IMR-90 (cell line): ENCODE measurements at regions not wholly inside any gene's neighbourhood (a gene's known extent, or its start where the extent isn't known, plus 50 kb on each side); places are given as distances from the start of the nearest gene placed in this dataset.
A peak's percentile ranks its signal among the peaks of the same experiment; 100 is the strongest.

Experiments
- ATAC-seq: fragments of 200-7000 bp; cut with Tn5 transposase; 2 replicates; pipeline ENCODE4 v1.9.1; 2020; ENCODE audit warnings: low read depth, mild to moderate bottlenecking, moderate library complexity
- BruUV-seq: library from RNA; stranded (reverse); fragments of 400-500 nt; replicated peaks from 2 replicates; lab custom pipeline; 2021; lab: Mats Ljungman, UMichigan
- CTCF ChIA-PET: fragments of 300-600 bp; formaldehyde crosslinking; extraction: SDS; loops from one replicate; lab custom pipeline; 2021; ENCODE audit warnings: antibody characterized with exemption; lab: Yijun Ruan, JAX
- POLR2A ChIA-PET: fragments of 300-600 bp; sonication (Branson Sonifier 250); formaldehyde crosslinking; loops from one replicate; lab custom pipeline; 2022; ENCODE audit warnings: antibody characterized with exemption; ENCODE audit not compliant: unreplicated experiment; lab: Charles Lee
- DNase-seq: peaks from one replicate; pipeline ENCODE4 v3.0.0; 2013
- H2AFZ ChIP-seq: replicated peaks from 2 replicates; pipeline ENCODE3; 2013; ENCODE audit warnings: low read length, mild to moderate bottlenecking; ENCODE audit not compliant: poor library complexity
- H2AK5ac ChIP-seq: 2 replicates; pipeline ENCODE4 v1.6.1; 2013; ENCODE audit warnings: low read depth, low read length, inconsistent platforms
- H2AK9ac ChIP-seq: replicated peaks from 2 replicates; pipeline ENCODE3; 2013; ENCODE audit warnings: mild to moderate bottlenecking, low read depth, low read length, moderate library complexity; ENCODE audit not compliant: poor library complexity
- H2BK120ac ChIP-seq: 2 replicates; pipeline ENCODE4 v1.6.1; 2013; ENCODE audit warnings: low read depth, low read length, inconsistent platforms
- H2BK15ac ChIP-seq: 3 replicates; pipeline ENCODE4 v1.6.1; 2013; ENCODE audit warnings: low read depth, low read length, inconsistent platforms
- H2BK20ac ChIP-seq: 2 replicates; pipeline ENCODE4 v1.6.1; 2013; ENCODE audit warnings: low read depth, mild to moderate bottlenecking, inconsistent platforms, low read length, moderate library complexity
- H2BK5ac ChIP-seq: 2 replicates; pipeline ENCODE4 v1.6.1; 2013; ENCODE audit warnings: mild to moderate bottlenecking, low read depth, low read length, inconsistent platforms; ENCODE audit not compliant: poor library complexity, severe bottlenecking
- H3K14ac ChIP-seq: replicated peaks from 2 replicates; pipeline ENCODE4 v1.6.1; 2013; ENCODE audit warnings: low read depth, low read length, inconsistent platforms
- H3K18ac ChIP-seq: 2 replicates; pipeline ENCODE4 v1.6.1; 2013; ENCODE audit warnings: low read depth, low read length, control low read depth
- H3K23ac ChIP-seq: 2 replicates; pipeline ENCODE4 v1.6.1; 2013; ENCODE audit warnings: low read depth, low read length, inconsistent platforms
- H3K27ac ChIP-seq: 2 replicates; pipeline ENCODE4 v1.5.1; 2013; ENCODE audit warnings: mild to moderate bottlenecking, control low read depth, low read length; ENCODE audit not compliant: insufficient read depth
- H3K27me3 ChIP-seq: 2 replicates; pipeline ENCODE4 v1.6.1; 2013; ENCODE audit warnings: low read length; ENCODE audit not compliant: control insufficient read depth, insufficient read depth
- H3K36me3 ChIP-seq: 2 replicates; pipeline ENCODE4 v1.6.1; 2013; ENCODE audit warnings: low read length, mixed read lengths; ENCODE audit not compliant: control insufficient read depth, insufficient read depth
- H3K4ac ChIP-seq: 2 replicates; pipeline ENCODE4 v1.6.1; 2013; ENCODE audit warnings: low read depth, low read length, inconsistent platforms
- H3K4me1 ChIP-seq: 2 replicates; pipeline ENCODE4 v1.6.1; 2013; ENCODE audit warnings: low read length, mixed read lengths; ENCODE audit not compliant: control insufficient read depth, insufficient read depth
- H3K4me2 ChIP-seq: 2 replicates; pipeline ENCODE4 v1.6.1; 2013; ENCODE audit warnings: low read depth, mild to moderate bottlenecking, control low read depth, low read length, moderate library complexity
- H3K4me3 ChIP-seq: 2 replicates; pipeline ENCODE4 v1.5.1; 2013; ENCODE audit warnings: low read depth, mild to moderate bottlenecking, control low read depth, low read length, moderate library complexity; ENCODE audit not compliant: insufficient read depth
- H3K56ac ChIP-seq: 2 replicates; pipeline ENCODE4 v1.6.1; 2013; ENCODE audit warnings: low read length, inconsistent platforms; ENCODE audit not compliant: insufficient read depth; ENCODE audit errors: extremely low read depth
- H3K79me1 ChIP-seq, 2 experiments: 2 replicates each; pipeline ENCODE4 v1.6.1; 2013; ENCODE audit warnings: low read length in 2 of 2, inconsistent platforms in 1 of 2, low read depth in 1 of 2
- H3K9ac ChIP-seq: 2 replicates; pipeline ENCODE4 v1.6.1; 2013; ENCODE audit warnings: low read depth, low read length, control low read depth
- H3K9me1 ChIP-seq: 2 replicates; pipeline ENCODE4 v1.6.1; 2013; ENCODE audit warnings: low read length, inconsistent platforms; ENCODE audit not compliant: insufficient read depth
- H3K9me3 ChIP-seq: 2 replicates; pipeline ENCODE4 v1.6.1; 2013; ENCODE audit warnings: low read length; ENCODE audit not compliant: control insufficient read depth, insufficient read depth
- H4K20me1 ChIP-seq: 2 replicates; pipeline ENCODE4 v1.6.1; 2013; ENCODE audit warnings: low read length, inconsistent platforms; ENCODE audit not compliant: insufficient read depth
- H4K5ac ChIP-seq: 2 replicates; pipeline ENCODE4 v1.6.1; 2013; ENCODE audit warnings: mild to moderate bottlenecking, low read depth, low read length, control low read depth
- H4K8ac ChIP-seq, 2 experiments: 2 replicates each; pipeline ENCODE4 v1.6.1; 2013; ENCODE audit warnings: low read depth in 2 of 2, low read length in 2 of 2, control low read depth in 1 of 2, inconsistent platforms in 1 of 2
- H4K91ac ChIP-seq: 2 replicates; pipeline ENCODE4 v1.6.1; 2013; ENCODE audit warnings: low read depth, low read length, inconsistent platforms; ENCODE audit not compliant: insufficient read depth
- BHLHE40 ChIP-seq: fragments of 150-350 bp; IDR thresholded peaks from 2 replicates; pipeline ENCODE4 v1.6.1; 2016; ENCODE audit warnings: mild to moderate bottlenecking, low read depth, low read length
- FOS ChIP-seq: fragments of 150-350 bp; IDR thresholded peaks from 2 replicates; pipeline ENCODE4 v1.6.1; 2016; ENCODE audit warnings: low read depth, low read length
- MAZ ChIP-seq: IDR thresholded peaks from 2 replicates; pipeline ENCODE4 v1.6.1; 2012; ENCODE audit warnings: low read depth, mild to moderate bottlenecking, low read length, improper control_type of control experiment, moderate library complexity, borderline replicate concordance
- MXI1 ChIP-seq: IDR thresholded peaks from 2 replicates; pipeline ENCODE4 v1.6.1; 2012; ENCODE audit warnings: low read depth, mild to moderate bottlenecking, low read length, moderate library complexity, borderline replicate concordance
- NFE2L2 ChIP-seq: fragments of 150-350 bp; IDR thresholded peaks from 2 replicates; pipeline ENCODE4 v1.6.1; 2016; ENCODE audit warnings: low read depth, mild to moderate bottlenecking, low read length
- RAD21 ChIP-seq: IDR thresholded peaks from 2 replicates; pipeline ENCODE4 v1.6.1; 2012; ENCODE audit warnings: low read length, improper control_type of control experiment
- RFX5 ChIP-seq: IDR thresholded peaks from 2 replicates; pipeline ENCODE4 v1.8.0; 2012; ENCODE audit warnings: low read depth, mild to moderate bottlenecking, low read length, moderate library complexity
- SMC3 ChIP-seq: fragments of 150-350 bp; IDR thresholded peaks from 2 replicates; pipeline ENCODE4 v1.6.1; 2016; ENCODE audit warnings: low read depth, mild to moderate bottlenecking, antibody characterized with exemption, low read length, moderate library complexity
- WGBS, 2 experiments: methylation state at CpG; one replicate each; pipeline versions ENCODE4 v1.1.5 to v1.1.7; 2013; ENCODE audit warnings: missing lambda C conversion rate in 2 of 2; ENCODE audit not compliant: insufficient read length in 1 of 2; ENCODE audit errors: extremely low coverage in 2 of 2; 5-methylcytosine and 5-hydroxymethylcytosine counted together
- dilution Hi-C: fragments of 300-500 bp; cut with HindIII; formaldehyde crosslinking; loops from one replicate; pipeline ENCODE4 v1.14.3; 2018; ENCODE audit warnings: low sequenced_read_pairs; ENCODE audit not compliant: unreplicated experiment
- in situ Hi-C: fragments of 300-500 bp; cut with MboI; formaldehyde crosslinking; loops from 3 replicates; pipeline ENCODE4 v1.14.3; 2019; ENCODE audit warnings: low sequenced_read_pairs, inconsistent platforms, mixed read lengths
- intact Hi-C: fragments of 100-400 bp; cut with micrococcal nuclease; formaldehyde crosslinking; loops from 2 replicates; pipeline ENCODE4 v1.10.0; 2022
- TF ChIP-seq, protein P1 (sequence below): fragments of 150-350 bp; IDR thresholded peaks from 2 replicates; pipeline ENCODE4 v1.6.1; 2016; ENCODE audit warnings: low read depth, mild to moderate bottlenecking, low read length, moderate library complexity, borderline replicate concordance
- TF ChIP-seq, protein P2 (sequence below): fragments of 150-350 bp; IDR thresholded peaks from 2 replicates; pipeline ENCODE4 v1.6.1; 2017; ENCODE audit warnings: mild to moderate bottlenecking, antibody characterized with exemption, low read length, low read depth

DNA sequence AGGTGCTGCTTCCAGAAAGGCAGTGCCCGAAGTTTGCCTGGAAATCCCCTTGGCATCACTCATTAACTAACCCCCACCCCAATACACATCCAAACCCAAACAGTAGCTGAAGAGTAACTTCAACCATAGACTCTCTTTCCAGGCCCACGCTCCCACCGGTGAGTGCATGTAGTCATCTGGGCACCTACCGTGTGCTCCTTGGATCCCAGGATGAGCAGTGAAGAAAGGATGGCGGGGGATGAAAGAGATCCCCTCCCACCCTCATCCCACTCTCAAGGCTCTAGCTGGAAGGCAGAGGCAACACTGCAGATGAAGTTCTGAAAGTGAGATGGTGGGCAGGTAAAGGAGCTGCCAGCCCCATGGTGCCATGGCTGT is 305.0 kb downstream of the SOX9 start:
- dilution Hi-C loops, result no loop called here

More for the DNA sequence above, 305.0 kb downstream of the SOX9 start:
- POLR2A ChIA-PET, result no interaction called here
- no peak overlapping the region for H3K56ac ChIP-seq
- no peaks in the 10 kb centered on the region for H3K27me3 ChIP-seq
- H3K9ac ChIP-seq, result no peak overlapping the region
- H3K4me1 ChIP-seq, result peaks cover 21% of the 10 kb centered on the region
- H2BK5ac ChIP-seq, result no peak overlapping the region
- DNase-seq, result no peak
- no peak overlapping the region for H3K18ac ChIP-seq
- in situ Hi-C loops (no loop called here), intact Hi-C loops (loop anchor here (10.0 kb wide), 1 partner anchor 91 kb away; no protein-coding TSS in a partner anchor)
- 0 out of 2 replicates have a peak overlapping the region, but pooled peaks have one; percentile 31 for H4K91ac ChIP-seq
- H4K8ac ChIP-seq, result no peak overlapping the region
- H2BK20ac ChIP-seq, result no peak overlapping the region
- no peak overlapping the region for H3K27ac ChIP-seq
- WGBS, 2 experiments, result no CpG with 5 or more reads among the region's 5 CpGs
- no peak overlapping the region for H3K14ac ChIP-seq
- H2BK15ac ChIP-seq, result no peak overlapping the region
- H3K4me3 ChIP-seq, result no peak overlapping the region
- H2AK9ac ChIP-seq, result no peak overlapping the region
- no peak overlapping the region for H2AFZ ChIP-seq
- H4K20me1 ChIP-seq, result no peaks in the 10 kb centered on the region
- peaks cover 31% of the 10 kb centered on the region for H3K9me1 ChIP-seq
- no peak overlapping the region for H3K23ac ChIP-seq
- CTCF ChIA-PET, result no interaction called here
- TF ChIP-seq MXI1 (no peak), RFX5 (no peak), FOS (no peak), MAZ (no peak), SMC3 (no peak), RAD21 (no peak), NFE2L2 (no peak), BHLHE40 (no peak)
- TF ChIP-seq, protein P1, sequence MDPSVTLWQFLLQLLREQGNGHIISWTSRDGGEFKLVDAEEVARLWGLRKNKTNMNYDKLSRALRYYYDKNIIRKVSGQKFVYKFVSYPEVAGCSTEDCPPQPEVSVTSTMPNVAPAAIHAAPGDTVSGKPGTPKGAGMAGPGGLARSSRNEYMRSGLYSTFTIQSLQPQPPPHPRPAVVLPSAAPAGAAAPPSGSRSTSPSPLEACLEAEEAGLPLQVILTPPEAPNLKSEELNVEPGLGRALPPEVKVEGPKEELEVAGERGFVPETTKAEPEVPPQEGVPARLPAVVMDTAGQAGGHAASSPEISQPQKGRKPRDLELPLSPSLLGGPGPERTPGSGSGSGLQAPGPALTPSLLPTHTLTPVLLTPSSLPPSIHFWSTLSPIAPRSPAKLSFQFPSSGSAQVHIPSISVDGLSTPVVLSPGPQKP, result no peak
- TF ChIP-seq, protein P2, sequence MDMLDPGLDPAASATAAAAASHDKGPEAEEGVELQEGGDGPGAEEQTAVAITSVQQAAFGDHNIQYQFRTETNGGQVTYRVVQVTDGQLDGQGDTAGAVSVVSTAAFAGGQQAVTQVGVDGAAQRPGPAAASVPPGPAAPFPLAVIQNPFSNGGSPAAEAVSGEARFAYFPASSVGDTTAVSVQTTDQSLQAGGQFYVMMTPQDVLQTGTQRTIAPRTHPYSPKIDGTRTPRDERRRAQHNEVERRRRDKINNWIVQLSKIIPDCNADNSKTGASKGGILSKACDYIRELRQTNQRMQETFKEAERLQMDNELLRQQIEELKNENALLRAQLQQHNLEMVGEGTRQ, result no peak
- no peak for ATAC-seq
- H4K5ac ChIP-seq, result no peak overlapping the region
- BruUV-seq, result no TSS peak
- H3K9me3 ChIP-seq, result no peaks in the 10 kb centered on the region
- peak overlapping the region; percentile 17; the same call in 1 of the 2 replicates for H3K4ac ChIP-seq
- no peak overlapping the region for H2BK120ac ChIP-seq
- H3K79me1 ChIP-seq, result peaks cover 17 to 61% of the 10 kb centered on the region in 2 experiments
- peak overlapping the region; percentile 35; the same call in 1 of the 2 replicates for H2AK5ac ChIP-seq
- H3K36me3 ChIP-seq, result no peaks in the 10 kb centered on the region
- no peak overlapping the region for H3K4me2 ChIP-seq
